ENCODE measurements at regions not wholly inside any gene's neighbourhood (a gene's known extent, or its start where the extent isn't known, plus 50 kb on each side); places are given as distances from the start of the nearest gene placed in this dataset.
"Not testable (repeated sequence)": the region's sequence is repeated elsewhere in the genome, so short reads cannot be mapped to it uniquely, and the experiment has no call there.

- DNase-seq: no peak
Measured at GRCh38 chr4:3867403-3868100, 101.4 kb downstream of the ADRA2C start.

GRCh38 chr4:3868211-3869173, 102.3 kb downstream of the ADRA2C start:
- DNase-seq: no peak

GRCh38 chr4:3869174-3869572, 103.0 kb downstream of the ADRA2C start:
- no peak for DNase-seq

- DNase-seq: no peak
Measured at GRCh38 chr4:3869661-3870566, 103.7 kb downstream of the ADRA2C start.

- no peak for DNase-seq
Measured at GRCh38 chr4:3870567-3870962, 104.4 kb downstream of the ADRA2C start.

- DNase-seq: peak; percentile 17
Measured at GRCh38 chr4:3871181-3871852, 105.1 kb downstream of the ADRA2C start.

- DNase-seq: no peak
Measured at GRCh38 chr4:3871881-3872833, 106.0 kb downstream of the ADRA2C start.

GRCh38 chr4:3872834-3873313, 106.7 kb downstream of the ADRA2C start:
- no peak for DNase-seq

GRCh38 chr4:3873408-3874027, 107.3 kb downstream of the ADRA2C start:
- DNase-seq: no peak

GRCh38 chr4:3874028-3874415, 107.8 kb downstream of the ADRA2C start:
- DNase-seq: no peak

GRCh38 chr4:3874525-3875110, 108.4 kb downstream of the ADRA2C start:
- no peak for DNase-seq

GRCh38 chr4:3875466-3875865, 109.3 kb downstream of the ADRA2C start:
- DNase-seq: no peak

- DNase-seq: not testable (repeated sequence)
Measured at GRCh38 chr4:3876057-3876845, 110.1 kb downstream of the ADRA2C start.

GRCh38 chr4:3877236-3877635, 111.1 kb downstream of the ADRA2C start:
- no peak for DNase-seq

GRCh38 chr4:3877868-3878267, 111.7 kb downstream of the ADRA2C start:
- DNase-seq: no peak

GRCh38 chr4:3878678-3879077, 112.5 kb downstream of the ADRA2C start:
- no peak for DNase-seq

- peak; percentile 54 for DNase-seq
Measured at GRCh38 chr4:3879681-3880614, 113.8 kb downstream of the ADRA2C start.

- peak; percentile 31 for DNase-seq
Measured at GRCh38 chr4:3880615-3881120, 114.5 kb downstream of the ADRA2C start.

All from activated gamma-delta T cell (primary cell).